ENCODE measurements at regions not wholly inside any gene's neighbourhood (a gene's known extent, or its start where the extent isn't known, plus 50 kb on each side); places are given as distances from the start of the nearest gene placed in this dataset.

DNA sequence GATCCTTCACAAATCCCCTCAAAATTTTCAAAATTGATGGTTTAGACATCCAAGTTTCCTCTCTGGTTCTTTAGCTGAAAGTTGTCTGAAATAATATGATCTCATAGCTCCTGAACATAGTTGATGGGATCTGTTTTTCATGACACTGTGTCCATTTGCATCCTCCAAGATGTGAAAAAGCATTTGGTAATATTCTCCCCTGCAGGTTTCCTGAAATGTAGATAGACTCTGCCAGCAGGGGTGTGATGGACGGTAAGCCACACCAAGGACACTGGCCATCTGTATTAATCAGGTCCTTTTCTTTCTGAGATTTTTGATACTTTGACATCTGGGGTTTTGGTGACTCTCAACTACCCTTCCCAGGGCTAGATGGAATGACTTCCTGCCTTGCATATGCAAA, 79.6 kb upstream of the GRB10 start:
- DNase-seq (no peak), ATAC-seq (ENCODE audit: insufficient read depth, low FRiP score) (no peak)
- TF ChIP-seq, protein P1, sequence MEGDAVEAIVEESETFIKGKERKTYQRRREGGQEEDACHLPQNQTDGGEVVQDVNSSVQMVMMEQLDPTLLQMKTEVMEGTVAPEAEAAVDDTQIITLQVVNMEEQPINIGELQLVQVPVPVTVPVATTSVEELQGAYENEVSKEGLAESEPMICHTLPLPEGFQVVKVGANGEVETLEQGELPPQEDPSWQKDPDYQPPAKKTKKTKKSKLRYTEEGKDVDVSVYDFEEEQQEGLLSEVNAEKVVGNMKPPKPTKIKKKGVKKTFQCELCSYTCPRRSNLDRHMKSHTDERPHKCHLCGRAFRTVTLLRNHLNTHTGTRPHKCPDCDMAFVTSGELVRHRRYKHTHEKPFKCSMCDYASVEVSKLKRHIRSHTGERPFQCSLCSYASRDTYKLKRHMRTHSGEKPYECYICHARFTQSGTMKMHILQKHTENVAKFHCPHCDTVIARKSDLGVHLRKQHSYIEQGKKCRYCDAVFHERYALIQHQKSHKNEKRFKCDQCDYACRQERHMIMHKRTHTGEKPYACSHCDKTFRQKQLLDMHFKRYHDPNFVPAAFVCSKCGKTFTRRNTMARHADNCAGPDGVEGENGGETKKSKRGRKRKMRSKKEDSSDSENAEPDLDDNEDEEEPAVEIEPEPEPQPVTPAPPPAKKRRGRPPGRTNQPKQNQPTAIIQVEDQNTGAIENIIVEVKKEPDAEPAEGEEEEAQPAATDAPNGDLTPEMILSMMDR (IDR thresholded peaks at IDR 0.05; ENCODE audit: control extremely low read depth, extremely low read depth): no peak

DNA sequence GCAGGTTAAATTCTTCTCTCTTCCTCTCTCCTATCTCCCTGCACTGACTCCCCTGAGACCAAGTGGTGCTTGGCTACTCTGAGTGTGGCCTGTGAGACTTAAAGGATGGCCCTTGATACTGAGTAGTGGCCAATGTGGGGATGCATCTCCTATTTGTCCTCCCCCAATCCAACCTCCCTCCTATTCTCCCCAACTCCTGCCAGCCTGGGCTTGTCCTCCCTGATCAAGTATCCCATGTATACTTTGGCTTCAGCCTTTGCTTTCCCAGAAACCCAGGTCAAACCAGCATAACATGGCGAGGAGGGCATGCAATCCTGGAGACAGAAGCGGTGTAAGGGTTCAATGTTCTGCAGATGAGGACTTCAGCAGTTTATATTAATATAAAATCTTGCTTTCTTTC, 77.9 kb upstream of the GRB10 start:
- no peaks in the 10 kb centered on the region for H3K27me3 ChIP-seq (ENCODE audit: control insufficient read depth in 3 of 3, insufficient read depth in 3 of 3, low read length in 2 of 3)
- DNase-seq (no peak), ATAC-seq (ENCODE audit: insufficient read depth, low FRiP score) (no peak)
- no peaks in the 10 kb centered on the region for H3K36me3 ChIP-seq (ENCODE audit: control insufficient read depth in 4 of 4, insufficient read depth in 4 of 4, low read length in 4 of 4)
- 89 to 93% methylated on average over 2 of the region's 2 CpGs for WGBS, 2 donors
- no peak overlapping the region for H3K27ac ChIP-seq (ENCODE audit: low read depth in 1 of 2, low read length in 1 of 2)
- no peak overlapping the region for H3K4me3 ChIP-seq
- TF ChIP-seq, protein P1 (IDR thresholded peaks at IDR 0.05; ENCODE audit: control extremely low read depth, extremely low read depth): no peak
- H3K4me1 ChIP-seq (ENCODE audit: control insufficient read depth in 5 of 5, insufficient read depth in 5 of 5, low read length in 5 of 5): no peaks in the 10 kb centered on the region
- H3K9me3 ChIP-seq (ENCODE audit: control insufficient read depth in 4 of 4, insufficient read depth in 3 of 4, low read length in 3 of 4): peaks cover 0 to 3% (median 0%) of the 10 kb centered on the region in 4 donors
- no peak overlapping the region for H3K9ac ChIP-seq (ENCODE audit: insufficient read depth in 1 of 2, low read length in 2 of 2)

More for the DNA sequence above, 79.6 kb upstream of the GRB10 start:
- Histone ChIP-seq H3K9me3 (ENCODE audit: control insufficient read depth in 4 of 4, insufficient read depth in 3 of 4, low read length in 3 of 4) (peaks cover 0 to 3% (median 0%) of the 10 kb centered on the region in 4 donors), H3K4me1 (ENCODE audit: control insufficient read depth in 5 of 5, insufficient read depth in 5 of 5, low read length in 5 of 5) (no peaks in the 10 kb centered on the region), H3K27me3 (ENCODE audit: control insufficient read depth in 3 of 3, insufficient read depth in 3 of 3, low read length in 2 of 3) (no peaks in the 10 kb centered on the region), H3K4me3 (no peak overlapping the region), H3K36me3 (ENCODE audit: control insufficient read depth in 4 of 4, insufficient read depth in 4 of 4, low read length in 4 of 4) (no peaks in the 10 kb centered on the region), H3K27ac (ENCODE audit: low read depth in 1 of 2, low read length in 1 of 2) (no peak overlapping the region), H3K9ac (ENCODE audit: insufficient read depth in 1 of 2, low read length in 2 of 2) (no peak overlapping the region)
- WGBS, 2 donors: 90 to 95% methylated on average over 1 of the region's 1 CpG

DNA sequence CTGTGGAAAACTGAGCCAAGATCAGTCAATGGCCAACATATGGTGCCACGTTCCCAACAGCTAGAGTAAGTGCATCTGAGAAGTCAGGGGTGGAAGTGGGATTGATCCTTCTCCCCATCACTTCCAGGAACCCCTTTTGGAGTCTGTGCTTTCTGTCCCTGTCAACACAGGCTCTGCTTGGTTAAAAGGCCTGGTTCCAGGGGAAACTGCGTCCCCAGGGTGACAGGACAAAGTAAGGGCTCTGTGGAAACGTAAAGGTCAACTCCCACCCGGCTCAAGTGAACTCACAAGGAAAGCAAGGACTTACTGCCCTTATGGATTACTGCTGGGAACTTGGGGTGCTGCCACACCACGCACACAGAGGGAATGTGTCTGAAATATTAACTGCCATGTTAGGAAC, 77.5 kb upstream of the GRB10 start:
- Histone ChIP-seq H3K27ac (ENCODE audit: low read depth in 1 of 2, low read length in 1 of 2) (no peak overlapping the region), H3K4me3 (no peak overlapping the region), H3K9me3 (ENCODE audit: control insufficient read depth in 4 of 4, insufficient read depth in 3 of 4, low read length in 3 of 4) (peaks cover 0 to 3% (median 0%) of the 10 kb centered on the region in 4 donors), H3K9ac (ENCODE audit: insufficient read depth in 1 of 2, low read length in 2 of 2) (no peak overlapping the region), H3K27me3 (ENCODE audit: control insufficient read depth in 3 of 3, insufficient read depth in 3 of 3, low read length in 2 of 3) (no peaks in the 10 kb centered on the region), H3K36me3 (ENCODE audit: control insufficient read depth in 4 of 4, insufficient read depth in 4 of 4, low read length in 4 of 4) (no peaks in the 10 kb centered on the region), H3K4me1 (ENCODE audit: control insufficient read depth in 5 of 5, insufficient read depth in 5 of 5, low read length in 5 of 5) (no peaks in the 10 kb centered on the region)
- DNase-seq (no peak), ATAC-seq (ENCODE audit: insufficient read depth, low FRiP score) (no peak)
- WGBS, 2 donors: 92 to 96% methylated on average over 5 of the region's 5 CpGs
- TF ChIP-seq, protein P1 (IDR thresholded peaks at IDR 0.05; ENCODE audit: control extremely low read depth, extremely low read depth): no peak
